ENCODE measurements at regions not wholly inside any gene's neighbourhood (a gene's known extent, or its start where the extent isn't known, plus 50 kb on each side); places are given as distances from the start of the nearest gene placed in this dataset.

- Histone ChIP-seq H3K4me1 (no peaks in the 10 kb centered on the region), H3K4me3 (no peak overlapping the region), H3K36me3 (no peaks in the 10 kb centered on the region), H3K27ac (no peak overlapping the region), H3K27me3 (no peaks in the 10 kb centered on the region), H3K9me3 (no peaks in the 10 kb centered on the region)
- DNase-seq (ENCODE audit: low spot score), result no peak
- TF ChIP-seq CTCF (IDR thresholded peaks at IDR 0.05), result no peak
Observed at GRCh38 chr22:27537501-27537900, 264.1 kb downstream of the MN1 start.

- H3K4me3 ChIP-seq, result no peak overlapping the region
Observed at GRCh38 chr22:27538666-27539065, 262.9 kb downstream of the MN1 start.

GRCh38 chr22:27540247-27540646 is 261.3 kb downstream of the MN1 start:
- Histone ChIP-seq H3K27ac (no peak overlapping the region), H3K9me3 (no peaks in the 10 kb centered on the region), H3K4me1 (no peaks in the 10 kb centered on the region), H3K4me3 (no peak overlapping the region), H3K27me3 (no peaks in the 10 kb centered on the region), H3K36me3 (no peaks in the 10 kb centered on the region)
- TF ChIP-seq CTCF (IDR thresholded peaks at IDR 0.05), result no peak
- no peak for DNase-seq (ENCODE audit: low spot score)

More at GRCh38 chr22:27538666-27539065, 262.9 kb downstream of the MN1 start:
- no peaks in the 10 kb centered on the region for H3K9me3 ChIP-seq
- no peaks in the 10 kb centered on the region for H3K36me3 ChIP-seq
- no peak for DNase-seq (ENCODE audit: low spot score)
- no peak for TF ChIP-seq CTCF (IDR thresholded peaks at IDR 0.05)
- no peaks in the 10 kb centered on the region for H3K27me3 ChIP-seq
- no peaks in the 10 kb centered on the region for H3K4me1 ChIP-seq
- H3K27ac ChIP-seq, result no peak overlapping the region

- Histone ChIP-seq H3K27ac (no peak overlapping the region), H3K27me3 (no peaks in the 10 kb centered on the region), H3K4me3 (no peak overlapping the region), H3K4me1 (no peaks in the 10 kb centered on the region), H3K9me3 (no peaks in the 10 kb centered on the region), H3K36me3 (no peaks in the 10 kb centered on the region)
- DNase-seq (ENCODE audit: low spot score), result no peak
- no peak for TF ChIP-seq CTCF (IDR thresholded peaks at IDR 0.05)
Observed at GRCh38 chr22:27540656-27541396, 260.7 kb downstream of the MN1 start.

- TF ChIP-seq CTCF (IDR thresholded peaks at IDR 0.05), result no peak
- H3K36me3 ChIP-seq, result no peaks in the 10 kb centered on the region
- H3K27me3 ChIP-seq, result no peaks in the 10 kb centered on the region
- no peaks in the 10 kb centered on the region for H3K9me3 ChIP-seq
- H3K4me3 ChIP-seq, result no peak overlapping the region
- no peaks in the 10 kb centered on the region for H3K4me1 ChIP-seq
- no peak for DNase-seq (ENCODE audit: low spot score)
- H3K27ac ChIP-seq, result no peak overlapping the region
Observed at GRCh38 chr22:27541836-27542235, 259.7 kb downstream of the MN1 start.

GRCh38 chr22:27542602-27543001 is 259.0 kb downstream of the MN1 start:
- no peaks in the 10 kb centered on the region for H3K36me3 ChIP-seq
- TF ChIP-seq CTCF (IDR thresholded peaks at IDR 0.05), result no peak
- H3K4me3 ChIP-seq, result no peak overlapping the region
- DNase-seq (ENCODE audit: low spot score), result no peak
- H3K4me1 ChIP-seq, result no peaks in the 10 kb centered on the region
- no peaks in the 10 kb centered on the region for H3K27me3 ChIP-seq
- no peaks in the 10 kb centered on the region for H3K9me3 ChIP-seq
- no peak overlapping the region for H3K27ac ChIP-seq

All from right atrium auricular region (tissue), 2 donors.